Fibroblast of villous mesenchyme (primary cell): ENCODE measurements at regions not wholly inside any gene's neighbourhood (a gene's known extent, or its start where the extent isn't known, plus 50 kb on each side); places are given as distances from the start of the nearest gene placed in this dataset.

Experiments
- DNase-seq: peaks from one replicate; pipeline ENCODE4 v3.0.0-alpha.2; 2010; ENCODE audit warnings: low read depth
- H3K4me3 ChIP-seq: 2 replicates; pipeline ENCODE4 v1.5.1; 2011; ENCODE audit warnings: low read depth, mild to moderate bottlenecking, low read length
- TF ChIP-seq, protein P1 (sequence below): IDR thresholded peaks from 2 replicates; pipeline ENCODE4 v1.5.1; 2012; ENCODE audit warnings: low read depth, mild to moderate bottlenecking, low read length; ENCODE audit not compliant: insufficient read depth

GRCh38 chr5:4907571-4907970 is 232.6 kb upstream of the ADAMTS16 start:
- TF ChIP-seq, protein P1, sequence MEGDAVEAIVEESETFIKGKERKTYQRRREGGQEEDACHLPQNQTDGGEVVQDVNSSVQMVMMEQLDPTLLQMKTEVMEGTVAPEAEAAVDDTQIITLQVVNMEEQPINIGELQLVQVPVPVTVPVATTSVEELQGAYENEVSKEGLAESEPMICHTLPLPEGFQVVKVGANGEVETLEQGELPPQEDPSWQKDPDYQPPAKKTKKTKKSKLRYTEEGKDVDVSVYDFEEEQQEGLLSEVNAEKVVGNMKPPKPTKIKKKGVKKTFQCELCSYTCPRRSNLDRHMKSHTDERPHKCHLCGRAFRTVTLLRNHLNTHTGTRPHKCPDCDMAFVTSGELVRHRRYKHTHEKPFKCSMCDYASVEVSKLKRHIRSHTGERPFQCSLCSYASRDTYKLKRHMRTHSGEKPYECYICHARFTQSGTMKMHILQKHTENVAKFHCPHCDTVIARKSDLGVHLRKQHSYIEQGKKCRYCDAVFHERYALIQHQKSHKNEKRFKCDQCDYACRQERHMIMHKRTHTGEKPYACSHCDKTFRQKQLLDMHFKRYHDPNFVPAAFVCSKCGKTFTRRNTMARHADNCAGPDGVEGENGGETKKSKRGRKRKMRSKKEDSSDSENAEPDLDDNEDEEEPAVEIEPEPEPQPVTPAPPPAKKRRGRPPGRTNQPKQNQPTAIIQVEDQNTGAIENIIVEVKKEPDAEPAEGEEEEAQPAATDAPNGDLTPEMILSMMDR = no peak
- no peak for DNase-seq
- H3K4me3 ChIP-seq = no peak overlapping the region

GRCh38 chr5:4909086-4909485 is 231.0 kb upstream of the ADAMTS16 start:
- TF ChIP-seq, protein P1 = no peak
- H3K4me3 ChIP-seq = no peak overlapping the region
- no peak for DNase-seq

- H3K4me3 ChIP-seq = no peak overlapping the region
- TF ChIP-seq, protein P1 = no peak
- DNase-seq = no peak
Measured at GRCh38 chr5:4911646-4912403, 228.3 kb upstream of the ADAMTS16 start.

GRCh38 chr5:4921929-4922328 is 218.2 kb upstream of the ADAMTS16 start:
- TF ChIP-seq, protein P1 = no peak
- no peak for DNase-seq
- no peak overlapping the region for H3K4me3 ChIP-seq

GRCh38 chr5:4924577-4924976 is 215.6 kb upstream of the ADAMTS16 start:
- no peak overlapping the region for H3K4me3 ChIP-seq
- TF ChIP-seq, protein P1 = no peak
- DNase-seq = no peak

- DNase-seq = no peak
- TF ChIP-seq, protein P1 = no peak
- H3K4me3 ChIP-seq = no peak overlapping the region
Measured at GRCh38 chr5:4927097-4927496, 213.0 kb upstream of the ADAMTS16 start.

- H3K4me3 ChIP-seq = no peak overlapping the region
- TF ChIP-seq, protein P1 = no peak
- DNase-seq = no peak
Measured at GRCh38 chr5:4928409-4928808, 211.7 kb upstream of the ADAMTS16 start.
